ENCODE measurements at regions not wholly inside any gene's neighbourhood (a gene's known extent, or its start where the extent isn't known, plus 50 kb on each side); places are given as distances from the start of the nearest gene placed in this dataset.

- TF ChIP-seq, protein P1, sequence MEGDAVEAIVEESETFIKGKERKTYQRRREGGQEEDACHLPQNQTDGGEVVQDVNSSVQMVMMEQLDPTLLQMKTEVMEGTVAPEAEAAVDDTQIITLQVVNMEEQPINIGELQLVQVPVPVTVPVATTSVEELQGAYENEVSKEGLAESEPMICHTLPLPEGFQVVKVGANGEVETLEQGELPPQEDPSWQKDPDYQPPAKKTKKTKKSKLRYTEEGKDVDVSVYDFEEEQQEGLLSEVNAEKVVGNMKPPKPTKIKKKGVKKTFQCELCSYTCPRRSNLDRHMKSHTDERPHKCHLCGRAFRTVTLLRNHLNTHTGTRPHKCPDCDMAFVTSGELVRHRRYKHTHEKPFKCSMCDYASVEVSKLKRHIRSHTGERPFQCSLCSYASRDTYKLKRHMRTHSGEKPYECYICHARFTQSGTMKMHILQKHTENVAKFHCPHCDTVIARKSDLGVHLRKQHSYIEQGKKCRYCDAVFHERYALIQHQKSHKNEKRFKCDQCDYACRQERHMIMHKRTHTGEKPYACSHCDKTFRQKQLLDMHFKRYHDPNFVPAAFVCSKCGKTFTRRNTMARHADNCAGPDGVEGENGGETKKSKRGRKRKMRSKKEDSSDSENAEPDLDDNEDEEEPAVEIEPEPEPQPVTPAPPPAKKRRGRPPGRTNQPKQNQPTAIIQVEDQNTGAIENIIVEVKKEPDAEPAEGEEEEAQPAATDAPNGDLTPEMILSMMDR (conservative IDR thresholded peaks at IDR 0.05; ENCODE audit: low read depth in 2 of 2): no peak
- TF ChIP-seq EZH2 (IDR thresholded peaks at IDR 0.05; ENCODE audit: low read depth, unreplicated experiment) (no peak), REST (IDR thresholded peaks at IDR 0.05; ENCODE audit: unreplicated experiment) (no peak), NANOG (IDR thresholded peaks at IDR 0.05; ENCODE audit: borderline replicate concordance) (no peak), ZNF114 (CRISPR knock-in tag; IDR thresholded peaks at IDR 0.05) (no peak), JUNB (IDR thresholded peaks at IDR 0.05; ENCODE audit: unreplicated experiment) (no peak), POLR2AphosphoS5 (IDR thresholded peaks at IDR 0.05; ENCODE audit: low read depth) (no peak)
Measured at GRCh38 chr16:60120586-60120985, 1386.5 kb upstream of the GOT2 start.
